ENCODE measurements at regions not wholly inside any gene's neighbourhood (a gene's known extent, or its start where the extent isn't known, plus 50 kb on each side); places are given as distances from the start of the nearest gene placed in this dataset.
A peak's percentile ranks its signal among the peaks of the same experiment; 100 is the strongest.

DNA sequence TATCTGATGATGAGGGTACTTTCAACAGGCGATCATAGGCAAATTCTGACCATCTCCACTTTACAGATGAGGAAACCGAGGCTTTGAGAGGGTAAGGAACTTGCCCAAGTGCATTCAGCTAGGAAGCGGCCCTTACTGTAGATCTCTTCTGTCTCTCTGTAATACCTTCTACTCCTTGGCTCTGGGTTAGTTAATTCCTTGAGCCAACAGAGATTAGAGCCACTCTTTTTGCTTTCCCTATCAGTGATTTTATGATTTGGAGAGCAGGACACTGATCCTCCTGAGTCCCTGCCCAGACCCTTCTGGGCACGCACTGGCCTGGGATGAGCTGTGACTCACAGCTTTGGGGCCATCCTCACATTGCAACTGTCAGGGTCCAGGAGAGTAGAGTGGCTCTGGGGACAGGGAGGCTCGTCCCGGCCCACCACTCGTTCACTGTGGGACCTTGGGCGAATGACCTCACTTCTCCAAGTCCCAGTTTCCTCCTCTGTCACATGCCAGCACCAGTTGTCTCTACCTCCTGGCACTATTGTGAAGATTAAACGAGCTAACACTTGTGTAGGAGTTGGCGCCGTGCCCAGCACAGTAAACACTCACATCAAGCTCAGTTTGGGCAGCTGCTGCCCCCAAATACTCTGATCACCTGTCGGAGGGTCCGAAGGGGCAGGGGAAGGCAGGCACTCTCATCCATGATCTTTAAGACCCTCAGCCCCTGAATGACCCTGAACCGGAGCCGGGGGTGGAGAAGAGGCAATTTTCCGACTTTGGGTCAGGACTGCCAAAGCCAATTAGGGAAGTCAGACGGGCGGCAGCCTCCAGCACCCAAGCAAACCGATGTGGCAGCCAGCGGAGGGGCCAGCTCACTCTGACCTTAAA lies 235.0 kb downstream of the MIAT start:
- TF ChIP-seq, protein P1, sequence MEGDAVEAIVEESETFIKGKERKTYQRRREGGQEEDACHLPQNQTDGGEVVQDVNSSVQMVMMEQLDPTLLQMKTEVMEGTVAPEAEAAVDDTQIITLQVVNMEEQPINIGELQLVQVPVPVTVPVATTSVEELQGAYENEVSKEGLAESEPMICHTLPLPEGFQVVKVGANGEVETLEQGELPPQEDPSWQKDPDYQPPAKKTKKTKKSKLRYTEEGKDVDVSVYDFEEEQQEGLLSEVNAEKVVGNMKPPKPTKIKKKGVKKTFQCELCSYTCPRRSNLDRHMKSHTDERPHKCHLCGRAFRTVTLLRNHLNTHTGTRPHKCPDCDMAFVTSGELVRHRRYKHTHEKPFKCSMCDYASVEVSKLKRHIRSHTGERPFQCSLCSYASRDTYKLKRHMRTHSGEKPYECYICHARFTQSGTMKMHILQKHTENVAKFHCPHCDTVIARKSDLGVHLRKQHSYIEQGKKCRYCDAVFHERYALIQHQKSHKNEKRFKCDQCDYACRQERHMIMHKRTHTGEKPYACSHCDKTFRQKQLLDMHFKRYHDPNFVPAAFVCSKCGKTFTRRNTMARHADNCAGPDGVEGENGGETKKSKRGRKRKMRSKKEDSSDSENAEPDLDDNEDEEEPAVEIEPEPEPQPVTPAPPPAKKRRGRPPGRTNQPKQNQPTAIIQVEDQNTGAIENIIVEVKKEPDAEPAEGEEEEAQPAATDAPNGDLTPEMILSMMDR (IDR thresholded peaks at IDR 0.05; ENCODE audit: insufficient read depth, low read depth, low read length): no peak
- no peak overlapping the region for H3K4me3 ChIP-seq (ENCODE audit: low read depth, low read length)
- peak; percentile 65 for DNase-seq (ENCODE audit: low read depth)

DNA sequence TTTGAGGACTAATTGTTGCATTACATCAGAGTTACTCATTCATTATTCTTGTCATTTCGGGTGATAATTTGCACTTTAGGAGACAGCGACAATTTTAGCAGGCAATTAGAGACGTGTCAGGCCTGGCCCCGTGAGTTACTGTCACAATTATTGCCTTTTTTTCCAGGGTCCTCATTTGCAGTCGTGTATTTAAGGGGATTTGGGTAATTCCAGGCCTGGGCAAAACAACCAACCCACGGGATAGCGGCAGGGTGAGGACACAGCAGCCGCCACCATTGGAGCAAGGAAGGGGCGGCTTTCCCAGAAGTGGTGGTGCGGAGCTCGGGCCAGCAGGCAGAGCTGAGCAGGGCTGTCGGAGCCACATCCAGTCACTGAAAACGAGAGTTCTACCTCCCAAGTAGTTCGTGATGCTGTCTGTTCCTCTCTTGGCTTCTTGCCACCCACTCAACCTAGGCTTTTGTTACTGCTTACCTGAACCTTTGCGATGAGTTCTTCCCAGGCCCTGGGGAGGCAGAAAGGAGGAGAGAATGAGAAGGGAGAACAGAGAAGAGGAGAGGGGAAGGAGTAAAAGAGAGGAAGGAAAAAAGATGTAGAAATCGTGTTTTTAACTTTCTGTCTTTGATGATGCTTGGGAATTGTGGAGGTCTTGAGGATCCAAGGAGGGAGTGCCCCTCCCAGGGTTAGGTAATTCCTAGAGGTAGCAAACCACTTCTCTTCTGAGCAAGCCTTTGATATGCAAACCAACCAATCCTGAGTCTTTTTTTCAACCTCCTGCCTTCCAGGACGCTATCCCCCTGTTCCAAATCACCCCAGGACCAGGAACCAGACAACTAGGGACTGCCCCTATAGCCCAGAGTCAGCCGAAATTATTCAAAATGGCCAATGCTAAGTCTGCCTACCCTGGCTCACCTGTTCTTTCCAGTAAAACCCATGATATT lies 236.1 kb downstream of the MIAT start:
- no peak overlapping the region for H3K4me3 ChIP-seq (ENCODE audit: low read depth, low read length)
- TF ChIP-seq, protein P1 (IDR thresholded peaks at IDR 0.05; ENCODE audit: insufficient read depth, low read depth, low read length): no peak
- DNase-seq (ENCODE audit: low read depth): no peak

DNA sequence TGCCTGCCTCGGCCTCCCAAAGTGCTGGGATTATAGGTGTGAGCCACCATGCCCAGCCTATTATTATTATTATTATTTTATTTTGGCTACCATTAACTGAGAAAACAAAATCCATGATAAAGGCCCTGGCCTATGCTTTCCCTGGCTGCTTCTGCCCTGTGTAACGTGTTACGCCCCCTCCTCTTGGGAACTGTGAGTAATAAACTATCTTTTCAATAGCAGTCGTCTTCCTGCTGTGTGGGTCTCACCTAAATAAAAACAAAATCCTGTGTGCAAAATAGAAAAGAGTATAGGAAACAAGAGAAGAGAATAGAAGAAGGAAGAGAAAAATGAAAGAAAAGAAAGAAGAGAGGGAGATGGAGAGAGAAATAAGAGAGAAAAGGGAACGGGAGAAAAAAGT lies 237.0 kb downstream of the MIAT start:
- no peak overlapping the region for H3K4me3 ChIP-seq (ENCODE audit: low read depth, low read length)
- DNase-seq (ENCODE audit: low read depth): peak; percentile 11
- TF ChIP-seq, protein P1 (IDR thresholded peaks at IDR 0.05; ENCODE audit: insufficient read depth, low read depth, low read length): no peak

DNA sequence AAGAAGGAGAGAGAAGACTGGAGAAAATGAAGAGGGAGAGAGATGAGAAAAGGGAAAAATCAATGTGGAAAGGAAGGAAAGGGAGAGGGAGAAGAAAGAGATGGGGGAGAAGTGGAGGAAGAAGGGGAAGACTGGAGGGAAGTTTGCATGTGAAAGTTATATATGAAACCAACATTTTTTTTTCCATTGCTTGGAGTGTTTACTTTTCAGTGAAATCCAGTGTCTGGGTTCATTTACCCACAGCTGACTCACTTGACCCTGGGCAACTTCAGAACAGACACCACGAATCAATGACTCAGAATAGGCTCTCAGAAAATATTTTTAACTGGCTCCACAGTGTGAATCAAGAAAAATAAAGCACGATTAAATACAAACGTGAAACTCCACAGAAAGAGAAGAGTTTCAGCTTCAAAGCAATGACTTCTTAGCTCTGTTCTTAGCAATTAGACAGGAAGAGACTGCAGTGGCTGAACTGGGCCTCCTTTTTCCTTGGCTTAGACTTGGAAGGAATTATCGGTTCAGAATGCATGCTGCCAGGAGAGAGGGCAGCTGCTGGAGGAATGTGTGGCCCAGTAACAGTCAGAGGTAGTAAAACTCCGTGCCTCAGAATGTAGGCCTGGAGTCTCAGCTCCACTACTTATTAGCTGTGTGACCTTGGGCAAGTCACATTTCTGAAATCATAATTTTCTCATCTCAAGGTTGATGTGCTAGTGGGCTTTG lies 237.5 kb downstream of the MIAT start:
- DNase-seq (ENCODE audit: low read depth): peak; percentile 93
- H3K4me3 ChIP-seq (ENCODE audit: low read depth, low read length): no peak overlapping the region
- TF ChIP-seq, protein P1 (IDR thresholded peaks at IDR 0.05; ENCODE audit: insufficient read depth, low read depth, low read length): no peak

DNA sequence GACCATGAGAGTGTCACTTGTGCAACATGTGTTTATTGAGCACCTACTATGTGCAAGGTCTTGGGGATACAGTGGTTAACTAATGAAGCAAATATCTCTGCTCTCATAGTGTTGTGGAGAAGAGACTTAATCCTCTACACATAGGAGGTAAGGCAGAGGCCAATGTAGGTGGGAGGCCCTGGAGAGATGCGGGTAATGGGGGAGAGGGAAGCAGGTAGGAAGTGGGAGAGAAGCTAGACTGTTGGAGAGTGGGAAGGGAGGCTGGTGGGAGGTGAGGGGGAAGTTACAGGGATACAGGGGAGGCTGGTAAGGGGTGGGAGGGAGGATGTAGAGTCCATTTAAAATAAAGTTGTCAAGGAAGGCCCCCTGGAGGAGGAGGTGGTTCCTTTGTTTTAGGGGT lies 240.0 kb downstream of the MIAT start:
- DNase-seq (ENCODE audit: low read depth): no peak
- no peak overlapping the region for H3K4me3 ChIP-seq (ENCODE audit: low read depth, low read length)
- TF ChIP-seq, protein P1 (IDR thresholded peaks at IDR 0.05; ENCODE audit: insufficient read depth, low read depth, low read length): no peak

DNA sequence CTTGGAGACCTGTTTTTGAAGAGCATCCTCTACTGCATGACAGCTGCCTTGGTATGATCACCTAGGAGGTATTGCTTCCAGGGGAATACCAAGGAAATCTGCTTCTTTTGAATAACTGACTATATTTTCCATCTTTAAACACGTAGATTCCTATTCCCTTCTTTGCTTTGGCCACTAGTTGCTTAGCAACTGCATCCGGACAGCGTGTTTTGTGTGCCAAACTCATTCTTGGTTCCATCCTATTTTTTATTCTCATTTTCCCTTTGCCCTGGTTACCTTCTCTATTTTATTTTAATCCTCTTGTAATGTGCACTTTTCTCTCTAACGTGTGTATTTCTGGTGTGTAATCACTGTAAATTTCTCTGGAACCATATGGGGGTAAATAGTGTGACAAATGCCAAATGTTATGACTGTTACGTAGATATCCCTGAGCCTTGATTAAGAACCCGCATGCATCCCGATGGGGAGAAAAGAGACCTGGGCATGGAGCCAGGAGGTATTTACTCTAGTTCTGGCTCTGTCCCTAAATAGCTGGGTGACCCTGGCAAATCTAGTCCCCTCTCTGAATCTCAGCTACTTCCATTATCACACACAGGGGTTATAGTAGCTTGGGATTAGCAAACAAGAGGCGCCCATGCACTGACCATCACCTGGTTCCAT lies 241.7 kb downstream of the MIAT start:
- TF ChIP-seq, protein P1 (IDR thresholded peaks at IDR 0.05; ENCODE audit: insufficient read depth, low read depth, low read length): no peak
- H3K4me3 ChIP-seq (ENCODE audit: low read depth, low read length): no peak overlapping the region
- no peak for DNase-seq (ENCODE audit: low read depth)

Measured in fibroblast of villous mesenchyme (primary cell).